GM12878 (cell line): ENCODE measurements at regions not wholly inside any gene's neighbourhood (a gene's known extent, or its start where the extent isn't known, plus 50 kb on each side); places are given as distances from the start of the nearest gene placed in this dataset.

Experiments used
- ATAC-seq: fragments of 200-7000 bp; cut with Tn5 transposase; 3 replicates; pipeline ENCODE4 v1.9.1; 2020; ENCODE audit warnings: mild to moderate bottlenecking, moderate library complexity
- BruUV-seq: library from RNA; stranded (reverse); fragments of 400-500 nt; replicated peaks from 2 replicates; lab custom pipeline; 2021; lab: Mats Ljungman, UMichigan
- CTCF ChIA-PET: fragments of 300-600 bp; sonication (Branson Sonifier 250); formaldehyde crosslinking; extraction: SDS; loops from one replicate; lab custom pipeline; 2021; ENCODE audit warnings: inconsistent platforms; lab: Yijun Ruan, JAX
- POLR2A ChIA-PET: fragments of 350-600 bp; formaldehyde crosslinking; extraction: SDS; loops from one replicate; lab custom pipeline; 2021; ENCODE audit warnings: inconsistent platforms; lab: Charles Lee
- RAD21 ChIA-PET: fragments of 300-600 bp; sonication (Branson Sonifier 250); formaldehyde crosslinking; loops from one replicate; lab custom pipeline; 2023; ENCODE audit warnings: antibody characterized with exemption; ENCODE audit not compliant: unreplicated experiment; lab: Charles Lee
- SMC1A ChIA-PET: fragments of 300-600 bp; sonication (Branson Sonifier 250); formaldehyde crosslinking; loops from one replicate; lab custom pipeline; 2023; ENCODE audit not compliant: unreplicated experiment, uncharacterized antibody; lab: Charles Lee
- DNase-seq: peaks from one replicate; pipeline ENCODE4 v3.0.0-alpha.2; 2011; ENCODE audit warnings: low read depth, low spot score
- FAIRE-seq: peaks from 3 replicates; lab custom pipeline; 2011; peaks lifted over from hg19 to GRCh38; lab: Jason Lieb, UNC
- H2AFZ ChIP-seq: 2 replicates; pipeline ENCODE4 v1.6.0; 2011; ENCODE audit warnings: low read depth, low read length, control low read depth; ENCODE audit not compliant: control insufficient read depth
- H3K27ac ChIP-seq: 2 replicates; pipeline ENCODE4 v1.5.1; 2011; ENCODE audit warnings: control low read depth; ENCODE audit not compliant: control insufficient read depth, insufficient read depth
- H3K27me3 ChIP-seq, 2 experiments: replicated peaks in 1 of 2; 2 replicates each; pipeline versions ENCODE4 v1.6.0 to v1.6.1; 2011; ENCODE audit warnings: low read length in 1 of 2; ENCODE audit not compliant: control insufficient read depth in 2 of 2, insufficient read depth in 2 of 2
- H3K36me3 ChIP-seq, 2 experiments: 2 replicates each; pipeline ENCODE4 v1.5.1; 2011; ENCODE audit warnings: low read length in 1 of 2; ENCODE audit not compliant: control insufficient read depth in 2 of 2, insufficient read depth in 2 of 2
- H3K4me1 ChIP-seq: 2 replicates; pipeline ENCODE4 v1.6.1; 2011; ENCODE audit warnings: mild to moderate bottlenecking, low read length, moderate library complexity, mixed read lengths; ENCODE audit not compliant: control insufficient read depth, insufficient read depth
- H3K4me2 ChIP-seq: 2 replicates; pipeline ENCODE4 v1.6.0; 2011; ENCODE audit warnings: control low read depth; ENCODE audit not compliant: control insufficient read depth, insufficient read depth
- H3K4me3 ChIP-seq: fragments of 200-600 bp; sonication (generic); 2 replicates; pipeline ENCODE4 v1.5.1; 2016
- H3K79me2 ChIP-seq: 2 replicates; pipeline ENCODE4 v1.6.0; 2011; ENCODE audit warnings: low read length; ENCODE audit not compliant: control insufficient read depth, insufficient read depth
- H3K9ac ChIP-seq: 2 replicates; pipeline ENCODE4 v1.8.0; 2011; ENCODE audit warnings: low read length, control low read depth, mixed read lengths; ENCODE audit not compliant: control insufficient read depth, insufficient read depth
- H3K9me3 ChIP-seq: replicated peaks from 3 replicates; pipeline ENCODE4 v1.5.1; 2011; ENCODE audit warnings: mild to moderate bottlenecking, low read length; ENCODE audit not compliant: control insufficient read depth, insufficient read depth
- H4K20me1 ChIP-seq: 2 replicates; pipeline ENCODE4 v1.6.0; 2011; ENCODE audit not compliant: control insufficient read depth, insufficient read depth
- BACH1 ChIP-seq: fragments of 450-650 bp; IDR thresholded peaks from 2 replicates; pipeline ENCODE4 v1.6.1; 2017; ENCODE audit warnings: mild to moderate bottlenecking, borderline replicate concordance
- MEF2B ChIP-seq: fragments of 450-650 bp; IDR thresholded peaks from 2 replicates; pipeline ENCODE4 v1.6.1; 2018; ENCODE audit warnings: mild to moderate bottlenecking, moderate library complexity; ENCODE audit not compliant: partially characterized antibody, poor library complexity, severe bottlenecking
- NR2F1 ChIP-seq: fragments of 450-650 bp; conservative IDR thresholded peaks from 2 replicates; pipeline ENCODE4 v1.6.1; 2017; ENCODE audit warnings: mild to moderate bottlenecking
- TCF12 ChIP-seq: IDR thresholded peaks from 2 replicates; pipeline ENCODE4 v1.6.1; 2011; ENCODE audit warnings: low read depth, mild to moderate bottlenecking, low read length
- ZZZ3 ChIP-seq: IDR thresholded peaks from 2 replicates; pipeline ENCODE4 v1.6.1; 2011; ENCODE audit warnings: low read depth; ENCODE audit not compliant: control insufficient read depth, insufficient read length
- WGBS: methylation state at CpG from one replicate; pipeline ENCODE4 v1.1.6; 2016; ENCODE audit warnings: low lambda C conversion rate; ENCODE audit not compliant: insufficient replicate concordance, insufficient coverage; ENCODE audit errors: missing lambda C conversion rate; 5-methylcytosine and 5-hydroxymethylcytosine counted together
- in situ Hi-C: fragments of 300-500 bp; cut with MboI; formaldehyde crosslinking; loops from 9 replicates; pipeline ENCODE4 v1.14.3; 2018; ENCODE audit warnings: mixed read lengths
- intact Hi-C: fragments of 100-400 bp; cut with micrococcal nuclease; formaldehyde crosslinking; loops from one replicate; pipeline ENCODE4 v1.14.2; 2022; ENCODE audit not compliant: unreplicated experiment
- TF ChIP-seq, protein P1 (sequence below): fragments of 450-650 bp; IDR thresholded peaks from 2 replicates; pipeline ENCODE4 v1.6.1; 2018; ENCODE audit warnings: borderline replicate concordance, mild to moderate bottlenecking; ENCODE audit not compliant: partially characterized antibody
- TF ChIP-seq, protein P2 (sequence below): IDR thresholded peaks from 2 replicates; pipeline ENCODE4 v1.6.1; 2012; ENCODE audit warnings: mild to moderate bottlenecking, low read depth, low read length

DNA sequence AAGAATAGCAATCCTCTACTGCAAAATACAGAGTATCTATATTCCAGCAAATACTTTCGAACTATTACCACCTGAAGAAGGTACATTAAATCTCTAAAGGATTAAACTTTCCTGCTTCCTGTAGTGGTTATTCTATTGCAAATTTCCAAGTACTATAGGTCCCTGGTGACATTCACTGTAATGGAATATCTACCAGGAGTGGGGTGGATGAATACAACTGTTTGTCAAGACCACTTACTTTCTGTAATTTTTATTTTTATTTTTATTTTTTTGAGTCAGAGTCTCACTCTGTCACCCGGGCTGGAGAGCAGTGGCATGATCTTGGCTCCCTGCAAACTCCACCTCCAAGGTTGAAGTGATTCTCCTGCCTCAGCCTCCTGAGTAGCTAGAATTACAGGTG, 389.5 kb downstream of the TMEM114 start:
- BruUV-seq, result no TSS peak
- ChIA-PET SMC1A (no interaction called here), RAD21 (no interaction called here), CTCF (no interaction called here), POLR2A (no interaction called here)
- no peak overlapping the region for H3K4me2 ChIP-seq
- H3K36me3 ChIP-seq, result no peaks in the 10 kb centered on the region
- in situ Hi-C loops (no loop called here), intact Hi-C loops (no loop called here)
- no peaks in the 10 kb centered on the region for H3K27me3 ChIP-seq
- H3K27ac ChIP-seq, result no peak overlapping the region
- no peak for DNase-seq
- H3K4me3 ChIP-seq, result no peak overlapping the region
- no peak overlapping the region for H3K9ac ChIP-seq
- no peaks in the 10 kb centered on the region for H4K20me1 ChIP-seq
- no peaks in the 10 kb centered on the region for H3K4me1 ChIP-seq
- ATAC-seq, result no peak
- TF ChIP-seq TCF12 (no peak), ZZZ3 (no peak), BACH1 (no peak), NR2F1 (no peak), MEF2B (no peak)
- TF ChIP-seq, protein P1, sequence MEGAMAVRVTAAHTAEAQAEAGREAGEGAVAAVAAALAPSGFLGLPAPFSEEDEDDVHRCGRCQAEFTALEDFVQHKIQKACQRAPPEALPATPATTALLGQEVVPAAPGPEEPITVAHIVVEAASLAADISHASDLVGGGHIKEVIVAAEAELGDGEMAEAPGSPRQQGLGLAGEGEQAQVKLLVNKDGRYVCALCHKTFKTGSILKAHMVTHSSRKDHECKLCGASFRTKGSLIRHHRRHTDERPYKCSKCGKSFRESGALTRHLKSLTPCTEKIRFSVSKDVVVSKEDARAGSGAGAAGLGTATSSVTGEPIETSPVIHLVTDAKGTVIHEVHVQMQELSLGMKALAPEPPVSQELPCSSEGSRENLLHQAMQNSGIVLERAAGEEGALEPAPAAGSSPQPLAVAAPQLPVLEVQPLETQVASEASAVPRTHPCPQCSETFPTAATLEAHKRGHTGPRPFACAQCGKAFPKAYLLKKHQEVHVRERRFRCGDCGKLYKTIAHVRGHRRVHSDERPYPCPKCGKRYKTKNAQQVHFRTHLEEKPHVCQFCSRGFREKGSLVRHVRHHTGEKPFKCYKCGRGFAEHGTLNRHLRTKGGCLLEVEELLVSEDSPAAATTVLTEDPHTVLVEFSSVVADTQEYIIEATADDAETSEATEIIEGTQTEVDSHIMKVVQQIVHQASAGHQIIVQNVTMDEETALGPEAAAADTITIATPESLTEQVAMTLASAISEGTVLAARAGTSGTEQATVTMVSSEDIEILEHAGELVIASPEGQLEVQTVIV, result no peak
- TF ChIP-seq, protein P2, sequence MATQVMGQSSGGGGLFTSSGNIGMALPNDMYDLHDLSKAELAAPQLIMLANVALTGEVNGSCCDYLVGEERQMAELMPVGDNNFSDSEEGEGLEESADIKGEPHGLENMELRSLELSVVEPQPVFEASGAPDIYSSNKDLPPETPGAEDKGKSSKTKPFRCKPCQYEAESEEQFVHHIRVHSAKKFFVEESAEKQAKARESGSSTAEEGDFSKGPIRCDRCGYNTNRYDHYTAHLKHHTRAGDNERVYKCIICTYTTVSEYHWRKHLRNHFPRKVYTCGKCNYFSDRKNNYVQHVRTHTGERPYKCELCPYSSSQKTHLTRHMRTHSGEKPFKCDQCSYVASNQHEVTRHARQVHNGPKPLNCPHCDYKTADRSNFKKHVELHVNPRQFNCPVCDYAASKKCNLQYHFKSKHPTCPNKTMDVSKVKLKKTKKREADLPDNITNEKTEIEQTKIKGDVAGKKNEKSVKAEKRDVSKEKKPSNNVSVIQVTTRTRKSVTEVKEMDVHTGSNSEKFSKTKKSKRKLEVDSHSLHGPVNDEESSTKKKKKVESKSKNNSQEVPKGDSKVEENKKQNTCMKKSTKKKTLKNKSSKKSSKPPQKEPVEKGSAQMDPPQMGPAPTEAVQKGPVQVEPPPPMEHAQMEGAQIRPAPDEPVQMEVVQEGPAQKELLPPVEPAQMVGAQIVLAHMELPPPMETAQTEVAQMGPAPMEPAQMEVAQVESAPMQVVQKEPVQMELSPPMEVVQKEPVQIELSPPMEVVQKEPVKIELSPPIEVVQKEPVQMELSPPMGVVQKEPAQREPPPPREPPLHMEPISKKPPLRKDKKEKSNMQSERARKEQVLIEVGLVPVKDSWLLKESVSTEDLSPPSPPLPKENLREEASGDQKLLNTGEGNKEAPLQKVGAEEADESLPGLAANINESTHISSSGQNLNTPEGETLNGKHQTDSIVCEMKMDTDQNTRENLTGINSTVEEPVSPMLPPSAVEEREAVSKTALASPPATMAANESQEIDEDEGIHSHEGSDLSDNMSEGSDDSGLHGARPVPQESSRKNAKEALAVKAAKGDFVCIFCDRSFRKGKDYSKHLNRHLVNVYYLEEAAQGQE, result no peak
- no peak overlapping the region for H2AFZ ChIP-seq
- 9% methylated on average over 2 of the region's 2 CpGs for WGBS
- no peaks in the 10 kb centered on the region for H3K79me2 ChIP-seq
- no peaks in the 10 kb centered on the region; the same call in 2 of the 3 replicates for H3K9me3 ChIP-seq
- no peak for FAIRE-seq
